HG03280 (cell line): ENCODE measurements at regions not wholly inside any gene's neighbourhood (a gene's known extent, or its start where the extent isn't known, plus 50 kb on each side); places are given as distances from the start of the nearest gene placed in this dataset.
"Not testable (repeated sequence)": the region's sequence is repeated elsewhere in the genome, so short reads cannot be mapped to it uniquely, and the experiment has no call there.

Experiments
- ATAC-seq: cut with Tn5 transposase; IDR thresholded peaks from one replicate; pipeline ENCODE4 v1.9.1; 2021; ENCODE audit warnings: mild to moderate bottlenecking, moderate library complexity; ENCODE audit not compliant: unreplicated experiment

- no peak for ATAC-seq
Measured at GRCh38 chr16:77060614-77061013, 130.4 kb upstream of the MON1B start.

GRCh38 chr16:77062878-77063675 is 127.9 kb upstream of the MON1B start:
- ATAC-seq = no peak

- no peak for ATAC-seq
Measured at GRCh38 chr16:77063676-77064016, 127.3 kb upstream of the MON1B start.

GRCh38 chr16:77064037-77064436 is 127.0 kb upstream of the MON1B start:
- no peak for ATAC-seq

- no peak for ATAC-seq
Measured at GRCh38 chr16:77066896-77067496, 124.0 kb upstream of the MON1B start.

GRCh38 chr16:77067900-77068299 is 123.1 kb upstream of the MON1B start:
- no peak for ATAC-seq

- no peak for ATAC-seq
Measured at GRCh38 chr16:77068402-77068801, 122.6 kb upstream of the MON1B start.

- ATAC-seq = no peak
Measured at GRCh38 chr16:77069929-77070328, 121.1 kb upstream of the MON1B start.

- ATAC-seq = no peak
Measured at GRCh38 chr16:77070683-77071082, 120.3 kb upstream of the MON1B start.

- no peak for ATAC-seq
Measured at GRCh38 chr16:77076839-77077238, 114.2 kb upstream of the MON1B start.

GRCh38 chr16:77077256-77077922 is 113.6 kb upstream of the MON1B start:
- ATAC-seq = no peak

- no peak for ATAC-seq
Measured at GRCh38 chr16:77085981-77086380, 105.0 kb upstream of the MON1B start.

GRCh38 chr16:77090062-77090461 is 100.9 kb upstream of the MON1B start:
- ATAC-seq = no peak

GRCh38 chr16:77093309-77093708 is 97.7 kb upstream of the MON1B start:
- ATAC-seq = no peak

- ATAC-seq = no peak
Measured at GRCh38 chr16:77093999-77094398, 97.0 kb upstream of the MON1B start.

- ATAC-seq = no peak
Measured at GRCh38 chr16:77111056-77111565, 79.9 kb upstream of the MON1B start.

GRCh38 chr16:77112746-77113145 is 78.2 kb upstream of the MON1B start:
- no peak for ATAC-seq

GRCh38 chr16:77113835-77114234 is 77.2 kb upstream of the MON1B start:
- no peak for ATAC-seq

GRCh38 chr16:77114361-77114760 is 76.6 kb upstream of the MON1B start:
- not testable (repeated sequence) for ATAC-seq

GRCh38 chr16:77116856-77117255 is 74.1 kb upstream of the MON1B start:
- ATAC-seq = no peak

GRCh38 chr16:77117707-77118106 is 73.3 kb upstream of the MON1B start:
- no peak for ATAC-seq

GRCh38 chr16:77131398-77131797 is 59.6 kb upstream of the MON1B start:
- no peak for ATAC-seq
